Smooth muscle cell of the brain vasculature (primary cell): ENCODE measurements at regions not wholly inside any gene's neighbourhood (a gene's known extent, or its start where the extent isn't known, plus 50 kb on each side); places are given as distances from the start of the nearest gene placed in this dataset.

ENCODE experiments used
- DNase-seq: peaks from one replicate; pipeline ENCODE4 v3.0.0-alpha.2; 2012; ENCODE audit warnings: low read depth, low spot score

DNA sequence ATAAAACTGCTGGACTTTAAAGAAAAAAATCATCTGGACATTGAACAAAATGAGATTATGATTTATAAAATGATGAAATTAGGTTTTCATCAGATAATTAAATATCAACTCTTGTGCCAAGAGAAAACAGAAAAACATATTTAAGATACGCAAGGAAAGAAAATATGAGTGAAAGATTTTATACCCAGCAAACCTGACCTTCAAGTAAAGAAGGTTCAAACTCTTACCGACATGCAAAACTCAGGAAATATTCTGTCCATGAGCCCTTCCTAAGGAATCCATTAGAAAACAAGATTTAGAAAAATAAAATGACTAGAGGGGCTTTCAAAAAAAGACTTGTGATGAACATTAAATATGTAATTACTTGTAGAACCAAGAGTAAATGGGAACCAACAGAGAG, 257.2 kb upstream of the ARID1B start:
- DNase-seq = no peak

GRCh38 chr6:156517088-156517487, 260.1 kb upstream of the ARID1B start:
- DNase-seq = no peak

- no peak for DNase-seq
Measured at GRCh38 chr6:156515242-156515641, 261.9 kb upstream of the ARID1B start.

- no peak for DNase-seq
Measured at GRCh38 chr6:156513504-156513903, 263.7 kb upstream of the ARID1B start.

DNA sequence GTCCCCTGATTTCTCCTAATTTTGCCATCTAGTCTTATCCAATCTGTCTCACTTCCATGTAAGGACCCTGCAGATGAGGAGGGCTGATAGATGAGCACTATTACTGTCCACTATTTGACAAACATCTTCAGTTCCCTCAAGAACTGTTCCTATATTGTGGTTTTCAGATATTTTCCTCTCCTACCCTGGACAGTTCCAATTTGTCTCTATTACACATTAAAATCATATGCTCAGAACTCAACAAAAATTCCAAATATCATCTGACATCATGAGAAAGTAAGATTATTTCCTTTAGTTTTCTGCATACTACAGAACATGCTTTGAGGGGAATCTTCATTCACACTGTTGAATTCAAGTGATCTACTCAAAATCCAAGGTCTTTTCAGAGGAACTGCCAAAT, 265.6 kb upstream of the ARID1B start:
- DNase-seq = no peak

- DNase-seq = no peak
Measured at GRCh38 chr6:156511051-156511450, 266.1 kb upstream of the ARID1B start.

- DNase-seq = no peak
Measured at GRCh38 chr6:156510242-156510641, 266.9 kb upstream of the ARID1B start.

- DNase-seq = no peak
Measured at GRCh38 chr6:156509496-156509895, 267.7 kb upstream of the ARID1B start.

DNA sequence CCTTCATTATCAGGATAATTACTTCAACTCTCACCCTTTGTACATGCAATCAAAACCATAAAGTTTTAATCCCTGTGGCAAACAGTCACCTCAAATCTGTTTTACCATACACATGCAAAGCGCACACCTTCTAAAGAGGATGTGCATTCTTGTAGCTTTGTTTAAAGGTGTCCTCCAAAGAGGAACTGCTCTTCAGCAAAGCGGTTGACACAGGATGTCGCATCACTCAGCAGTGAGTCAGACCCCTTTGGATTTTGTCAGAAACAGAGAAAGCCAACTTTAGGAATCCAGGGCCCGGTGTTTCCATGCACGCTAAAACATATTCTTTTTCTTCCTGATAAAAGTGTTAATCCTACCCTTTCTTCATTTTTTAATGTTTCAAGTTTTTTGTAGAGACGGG, 268.3 kb upstream of the ARID1B start:
- DNase-seq = no peak

- DNase-seq = no peak
Measured at GRCh38 chr6:156508126-156508525, 269.1 kb upstream of the ARID1B start.

DNA sequence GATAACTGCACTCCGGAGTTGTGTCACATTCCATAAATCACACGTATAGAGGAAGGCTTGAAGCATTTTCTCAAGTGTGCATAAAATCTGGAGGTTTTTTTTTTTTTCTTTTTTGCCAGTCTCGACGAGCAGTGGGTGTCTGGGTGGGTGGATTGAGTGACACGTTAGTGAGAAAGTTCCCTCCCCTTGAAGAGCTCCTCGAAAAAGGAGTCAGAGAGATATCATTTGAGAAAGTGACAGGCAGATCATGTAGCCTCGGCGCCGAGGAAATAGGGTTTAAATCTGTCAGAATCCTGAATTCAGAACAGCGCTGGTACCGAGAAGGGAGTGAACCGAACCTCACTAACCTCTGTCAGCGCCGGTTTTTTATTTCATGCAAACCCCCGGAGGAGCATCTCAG, 269.5 kb upstream of the ARID1B start:
- no peak for DNase-seq

GRCh38 chr6:156507106-156507505, 270.1 kb upstream of the ARID1B start:
- DNase-seq = no peak

GRCh38 chr6:156502969-156503504, 274.1 kb upstream of the ARID1B start:
- DNase-seq = no peak

- DNase-seq = no peak
Measured at GRCh38 chr6:156497618-156498017, 279.6 kb upstream of the ARID1B start.

DNA sequence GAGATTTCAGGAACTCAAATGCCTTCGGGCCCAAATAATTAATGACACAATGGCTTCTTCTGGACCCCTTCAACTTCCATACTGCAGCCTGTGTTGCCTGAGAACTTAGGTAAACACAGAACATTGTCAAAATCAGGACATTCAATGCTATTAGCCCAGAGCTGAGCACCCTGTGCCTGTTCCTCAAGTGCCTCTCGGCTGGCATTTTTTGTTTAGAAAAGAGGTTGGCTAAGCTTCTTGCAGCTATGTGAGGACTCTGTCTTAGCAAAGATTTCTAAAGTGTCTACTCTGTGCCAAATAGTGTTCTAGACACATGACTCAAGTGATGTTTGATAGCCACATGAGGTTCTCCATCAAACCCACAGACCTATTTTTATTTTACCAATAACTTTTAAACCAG, 289.3 kb upstream of the ARID1B start:
- DNase-seq = no peak

DNA sequence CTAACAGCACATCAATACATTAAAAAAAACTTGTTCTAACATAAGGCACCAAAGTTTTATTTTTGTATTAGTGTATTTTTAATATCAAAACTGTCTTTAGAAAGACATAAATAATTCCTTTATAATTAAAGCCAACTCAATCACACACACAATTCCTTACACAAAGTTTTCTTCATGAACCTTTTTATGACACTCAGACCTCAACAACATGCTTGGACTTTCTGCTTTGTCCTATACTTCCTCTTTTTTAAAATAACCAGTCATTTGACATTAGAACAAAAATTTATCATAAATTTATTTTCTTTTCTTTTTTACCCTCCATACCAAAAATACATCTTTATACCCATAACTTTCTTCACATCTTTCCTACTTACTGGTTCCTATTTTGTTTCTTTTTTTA, 292.0 kb upstream of the ARID1B start:
- no peak for DNase-seq

GRCh38 chr6:156474507-156475120, 302.6 kb upstream of the ARID1B start:
- DNase-seq = no peak

- no peak for DNase-seq
Measured at GRCh38 chr6:156471000-156471399, 306.2 kb upstream of the ARID1B start.

GRCh38 chr6:156464100-156464878, 312.9 kb upstream of the ARID1B start:
- no peak for DNase-seq

DNA sequence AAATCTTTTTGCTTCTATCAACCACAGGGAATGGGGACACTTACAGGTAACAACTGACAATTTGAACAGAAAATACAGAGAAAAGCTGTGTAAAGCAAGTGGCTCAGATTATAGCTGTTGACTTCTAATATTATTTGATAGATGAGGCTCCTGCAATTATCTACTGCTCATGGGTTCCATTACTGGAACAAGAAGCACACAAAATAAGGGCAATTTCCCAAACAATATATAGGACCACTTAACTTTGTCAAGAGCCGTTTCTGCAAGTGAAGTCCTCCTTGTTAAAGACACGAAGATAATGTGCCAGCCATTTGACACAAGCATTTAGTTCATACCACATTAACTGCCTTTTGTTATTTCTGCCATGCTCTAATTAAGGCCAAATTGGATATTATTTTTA, 315.5 kb upstream of the ARID1B start:
- DNase-seq = no peak

GRCh38 chr6:156457601-156458000, 319.6 kb upstream of the ARID1B start:
- DNase-seq = no peak

DNA sequence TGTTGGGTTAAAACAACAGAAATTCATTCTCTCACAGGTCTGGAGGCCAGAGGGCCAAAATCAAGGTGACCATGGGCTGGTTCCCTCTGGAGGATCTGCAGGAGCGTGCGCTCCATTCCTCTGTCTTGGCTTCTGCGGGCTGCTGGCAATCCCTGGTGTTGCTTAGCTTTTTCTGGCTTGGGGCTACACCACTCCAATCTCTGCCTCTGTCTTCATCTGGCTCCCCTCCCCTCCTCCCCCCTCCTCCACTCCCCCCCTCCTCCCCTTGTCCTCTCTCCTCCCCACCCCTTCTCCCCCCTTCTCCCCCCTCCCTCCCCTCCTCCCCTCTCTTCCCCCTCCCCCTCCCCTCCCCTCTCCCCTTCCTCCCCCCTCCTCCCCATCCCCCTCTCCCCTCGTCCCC, 321.3 kb upstream of the ARID1B start:
- no peak for DNase-seq

DNA sequence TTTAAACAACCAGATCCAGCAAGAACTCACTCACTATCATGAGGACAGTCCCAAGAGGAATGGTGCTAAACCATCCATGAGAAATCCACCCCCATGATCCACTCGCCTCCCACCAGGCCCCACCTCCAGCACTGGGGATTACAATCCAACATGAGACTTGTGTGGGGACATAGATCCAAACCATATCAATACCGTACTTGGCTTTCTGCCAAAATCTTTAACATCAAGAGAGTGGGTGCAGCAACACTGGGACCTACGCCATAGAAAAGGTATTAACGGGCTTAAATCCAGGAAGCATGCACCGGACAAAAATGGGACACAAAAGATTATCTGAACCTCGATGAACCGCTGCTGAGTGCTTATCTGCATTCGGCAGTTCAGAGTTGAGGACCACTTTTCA, 322.3 kb upstream of the ARID1B start:
- no peak for DNase-seq
